Esophagus muscularis mucosa (tissue), 4 donors: ENCODE measurements at regions not wholly inside any gene's neighbourhood (a gene's known extent, or its start where the extent isn't known, plus 50 kb on each side); places are given as distances from the start of the nearest gene placed in this dataset.

Source experiments
- DNase-seq: peaks from one replicate; pipeline ENCODE4 v3.0.0-alpha.2; 2017; ENCODE audit errors: extremely low spot score
- H3K27ac ChIP-seq, 4 donors: fragments of 200-600 bp; sonication (generic); replicated peaks in 1 of 4; 1 replicate in 3 of 4; 2 replicates in 1 of 4; pipeline ENCODE4 v1.5.1; 2016 to 2019; ENCODE audit warnings: mild to moderate bottlenecking in 1 of 4
- H3K27me3 ChIP-seq, 4 donors: fragments of 200-600 bp; sonication (generic); one replicate each; pipeline versions ENCODE4 v1.5.1 to v1.6.0; 2016 to 2019
- H3K36me3 ChIP-seq, 4 donors: fragments of 200-600 bp; sonication (generic); one replicate each; pipeline ENCODE4 v1.5.1; 2016 to 2019
- H3K4me1 ChIP-seq, 4 donors: fragments of 200-600 bp; sonication (generic); one replicate each; pipeline ENCODE4 v1.5.1; 2016 to 2019
- H3K4me3 ChIP-seq, 4 donors: fragments of 200-600 bp; sonication (generic); 1 replicate in 2 of 4; 2 replicates in 2 of 4; pipeline ENCODE4 v1.5.1; 2016 to 2019; ENCODE audit warnings: mild to moderate bottlenecking in 4 of 4, moderate library complexity in 1 of 4
- H3K9me3 ChIP-seq, 4 donors: fragments of 200-600 bp; sonication (generic); 1 replicate in 3 of 4; 2 replicates in 1 of 4; pipeline ENCODE4 v1.5.1; 2016 to 2019
- CTCF ChIP-seq, 3 experiments: fragments of 200-600 bp in 2 of 3; fragments of 450-650 bp in 1 of 3; sonication (generic) in 2 of 3; IDR thresholded peaks; one replicate each; pipeline ENCODE4 v1.5.1; 2017 to 2019; ENCODE audit warnings: antibody characterized with exemption in 3 of 3, mild to moderate bottlenecking in 2 of 3, moderate library complexity in 1 of 3
- EP300 ChIP-seq: sonication (generic); formaldehyde crosslinking; IDR thresholded peaks from one replicate; pipeline ENCODE4 v1.6.1; 2017; ENCODE audit warnings: antibody characterized with exemption
- POLR2A ChIP-seq: fragments of 450-650 bp; IDR thresholded peaks from one replicate; pipeline ENCODE4 v1.6.1; 2017; ENCODE audit warnings: antibody characterized with exemption, moderate library complexity, mild to moderate bottlenecking, low read depth
- POLR2AphosphoS5 ChIP-seq, 2 donors: sonication (generic); formaldehyde crosslinking; IDR thresholded peaks; one replicate each; pipeline ENCODE4 v1.6.1; 2017; ENCODE audit warnings: antibody characterized with exemption in 2 of 2
- WGBS: methylation state at CpG from one replicate; pipeline ENCODE4 v1.1.5; 2018; 5-methylcytosine and 5-hydroxymethylcytosine counted together
- intact Hi-C: fragments of 100-400 bp; cut with DNase I; formaldehyde crosslinking; loops from one replicate; pipeline ENCODE4 v1.15.1; 2023

GRCh38 chr4:155569960-155570515, 96.6 kb upstream of the GUCY1A1 start:
- Histone ChIP-seq H3K4me1 (peaks cover 0 to 4% (median 0%) of the 10 kb centered on the region in 4 donors), H3K27me3 (no peaks in the 10 kb centered on the region), H3K4me3 (no peak overlapping the region), H3K9me3 (no peaks in the 10 kb centered on the region), H3K36me3 (no peaks in the 10 kb centered on the region), H3K27ac (no peak overlapping the region)
- no peak for DNase-seq
- 77% methylated on average over 4 of the region's 4 CpGs for WGBS
- TF ChIP-seq POLR2A (no peak), EP300 (no peak)
- intact Hi-C loops = no loop called here

GRCh38 chr4:155569471-155569870, 97.2 kb upstream of the GUCY1A1 start:
- Histone ChIP-seq H3K4me3 (no peak overlapping the region), H3K36me3 (no peaks in the 10 kb centered on the region), H3K4me1 (peaks cover 0 to 4% (median 0%) of the 10 kb centered on the region in 4 donors), H3K9me3 (no peaks in the 10 kb centered on the region), H3K27me3 (no peaks in the 10 kb centered on the region), H3K27ac (no peak overlapping the region)
- no peak for TF ChIP-seq EP300
- TF ChIP-seq POLR2A = no peak
- TF ChIP-seq CTCF (IDR thresholded peaks at IDR 0.05) = no peak
- TF ChIP-seq POLR2AphosphoS5 (IDR thresholded peaks at IDR 0.05) = no peak
- no peak for DNase-seq
- intact Hi-C loops = no loop called here
- WGBS = 100% methylated on average over 3 of the region's 3 CpGs

GRCh38 chr4:155568641-155569220, 97.9 kb upstream of the GUCY1A1 start:
- no peak for TF ChIP-seq POLR2A
- no peak for TF ChIP-seq EP300
- no peak for TF ChIP-seq POLR2AphosphoS5 (IDR thresholded peaks at IDR 0.05)
- TF ChIP-seq CTCF (IDR thresholded peaks at IDR 0.05) = no peak
- H3K27ac ChIP-seq = no peak overlapping the region
- H3K4me3 ChIP-seq = no peak overlapping the region
- intact Hi-C loops = no loop called here
- 89% methylated on average over 4 of the region's 4 CpGs for WGBS
- no peaks in the 10 kb centered on the region for H3K27me3 ChIP-seq
- DNase-seq = no peak
- H3K4me1 ChIP-seq = peaks cover 0 to 4% (median 0%) of the 10 kb centered on the region in 4 donors
- no peaks in the 10 kb centered on the region for H3K36me3 ChIP-seq
- no peaks in the 10 kb centered on the region for H3K9me3 ChIP-seq

DNA sequence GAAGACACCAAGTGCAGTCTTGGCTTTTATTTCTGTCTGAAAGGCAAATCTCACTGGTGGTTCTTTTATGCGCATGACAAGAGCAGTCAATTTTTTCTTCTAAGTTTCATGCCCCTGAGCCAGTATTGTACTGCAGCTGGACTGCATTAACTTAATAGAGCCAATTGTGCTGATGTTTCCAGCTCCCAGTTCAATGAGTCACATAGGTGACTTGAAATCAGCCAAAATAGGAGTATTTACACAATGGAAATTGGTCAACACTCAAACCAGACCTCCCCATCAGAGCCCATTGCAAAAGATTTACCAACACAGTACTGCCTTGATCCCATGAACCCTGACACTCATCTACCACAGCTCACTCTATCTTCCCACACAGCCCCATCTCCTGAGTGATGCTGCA, 100.3 kb upstream of the GUCY1A1 start:
- no peak for DNase-seq
- no peaks in the 10 kb centered on the region for H3K9me3 ChIP-seq
- TF ChIP-seq EP300 (no peak), POLR2A (no peak), CTCF (IDR thresholded peaks at IDR 0.05) (no peak), POLR2AphosphoS5 (IDR thresholded peaks at IDR 0.05) (no peak)
- no peaks in the 10 kb centered on the region for H3K36me3 ChIP-seq
- no peak overlapping the region for H3K27ac ChIP-seq
- no peaks in the 10 kb centered on the region for H3K27me3 ChIP-seq
- 76% methylated on average over 1 of the region's 1 CpG for WGBS
- H3K4me1 ChIP-seq = peaks cover 0 to 4% (median 0%) of the 10 kb centered on the region in 4 donors
- intact Hi-C loops = no loop called here
- H3K4me3 ChIP-seq = no peak overlapping the region

GRCh38 chr4:155565776-155566175, 100.9 kb upstream of the GUCY1A1 start:
- Histone ChIP-seq H3K9me3 (no peaks in the 10 kb centered on the region), H3K4me3 (no peak overlapping the region), H3K27me3 (no peaks in the 10 kb centered on the region), H3K4me1 (peaks cover 0 to 3% (median 0%) of the 10 kb centered on the region in 4 donors), H3K36me3 (no peaks in the 10 kb centered on the region), H3K27ac (no peak overlapping the region)
- WGBS = 84% methylated on average over 2 of the region's 2 CpGs
- no peak for DNase-seq
- TF ChIP-seq CTCF (IDR thresholded peaks at IDR 0.05) = no peak
- TF ChIP-seq POLR2AphosphoS5 (IDR thresholded peaks at IDR 0.05) = no peak
- TF ChIP-seq EP300 = no peak
- TF ChIP-seq POLR2A = no peak
- intact Hi-C loops = no loop called here
